ENCODE measurements at regions not wholly inside any gene's neighbourhood (a gene's known extent, or its start where the extent isn't known, plus 50 kb on each side); places are given as distances from the start of the nearest gene placed in this dataset.

- no peak for DNase-seq
Measured at GRCh38 chr9:134214386-134214765, 50.0 kb upstream of the RNU6ATAC start.

- DNase-seq: no peak
Measured at GRCh38 chr9:134214766-134215419, 50.5 kb upstream of the RNU6ATAC start.

- no peak for DNase-seq
Measured at GRCh38 chr9:134215420-134215698, 51.0 kb upstream of the RNU6ATAC start.

GRCh38 chr9:134215699-134216448 is 51.5 kb upstream of the RNU6ATAC start:
- DNase-seq: peak; percentile 81

GRCh38 chr9:134216449-134216951 is 52.1 kb upstream of the RNU6ATAC start:
- DNase-seq: no peak

- DNase-seq: no peak
Measured at GRCh38 chr9:134216961-134217360, 52.6 kb upstream of the RNU6ATAC start.

- DNase-seq: no peak
Measured at GRCh38 chr9:134217431-134218210, 53.3 kb upstream of the RNU6ATAC start.

- no peak for DNase-seq
Measured at GRCh38 chr9:134218230-134218629, 53.9 kb upstream of the RNU6ATAC start.

- DNase-seq: no peak
Measured at GRCh38 chr9:134219646-134220060, 55.3 kb upstream of the RNU6ATAC start.

- DNase-seq: no peak
Measured at GRCh38 chr9:134220311-134220710, 55.9 kb upstream of the RNU6ATAC start.

- no peak for DNase-seq
Measured at GRCh38 chr9:134221273-134222017, 57.1 kb upstream of the RNU6ATAC start.

- no peak for DNase-seq
Measured at GRCh38 chr9:134222018-134222573, 57.7 kb upstream of the RNU6ATAC start.

GRCh38 chr9:134223091-134223490 is 58.7 kb upstream of the RNU6ATAC start:
- DNase-seq: no peak

GRCh38 chr9:134223591-134224122 is 59.3 kb upstream of the RNU6ATAC start:
- DNase-seq: no peak

- no peak for DNase-seq
Measured at GRCh38 chr9:134224127-134224526, 59.8 kb upstream of the RNU6ATAC start.

- no peak for DNase-seq
Measured at GRCh38 chr9:134224567-134225093, 60.3 kb upstream of the RNU6ATAC start.

- DNase-seq: no peak
Measured at GRCh38 chr9:134225186-134225585, 60.8 kb upstream of the RNU6ATAC start.

- DNase-seq: no peak
Measured at GRCh38 chr9:134225816-134226215, 61.5 kb upstream of the RNU6ATAC start.

GRCh38 chr9:134226221-134226930 is 62.0 kb upstream of the RNU6ATAC start:
- DNase-seq: no peak

- DNase-seq: no peak
Measured at GRCh38 chr9:134227451-134228411, 63.4 kb upstream of the RNU6ATAC start.
